GM12878 (cell line): ENCODE measurements at regions not wholly inside any gene's neighbourhood (a gene's known extent, or its start where the extent isn't known, plus 50 kb on each side); places are given as distances from the start of the nearest gene placed in this dataset.

ENCODE experiments used
- BHLHE40 ChIP-seq, 2 experiments: fragments of 450-650 bp in 1 of 2; IDR thresholded peaks; 2 replicates each; pipeline ENCODE4 v1.6.1; 2011 to 2017; ENCODE audit warnings: low read depth in 2 of 2, borderline replicate concordance in 1 of 2, improper control_type of control experiment in 1 of 2, low read length in 1 of 2, mild to moderate bottlenecking in 1 of 2
- BMI1 ChIP-seq: fragments of 450-650 bp; IDR thresholded peaks from 2 replicates; pipeline ENCODE4 v1.6.1; 2016; ENCODE audit warnings: mild to moderate bottlenecking, moderate library complexity, borderline replicate concordance
- CBFB ChIP-seq: IDR thresholded peaks from 2 replicates; pipeline ENCODE4 v1.6.1; 2016; ENCODE audit warnings: antibody characterized with exemption, low read depth
- CEBPZ ChIP-seq: fragments of 150-350 bp; IDR thresholded peaks from 2 replicates; pipeline ENCODE4 v1.6.1; 2016; ENCODE audit warnings: low read depth, low read length
- CTCF ChIP-seq, 3 experiments: IDR thresholded peaks in 2 of 3; conservative IDR thresholded peaks in 1 of 3; 2 replicates each; pipeline ENCODE4 v1.5.1; 2011; ENCODE audit warnings: low read depth in 3 of 3, low read length in 3 of 3, mild to moderate bottlenecking in 3 of 3, control low read depth in 2 of 3, moderate library complexity in 2 of 3, inconsistent platforms in 1 of 3, mixed read lengths in 1 of 3; ENCODE audit not compliant: control insufficient read depth in 2 of 3, insufficient read depth in 1 of 3; ENCODE audit errors: extremely low read depth in 1 of 3
- NFYB ChIP-seq: IDR thresholded peaks from 2 replicates; pipeline ENCODE4 v1.6.1; 2011; ENCODE audit warnings: low read depth, mild to moderate bottlenecking, low read length, improper control_type of control experiment, moderate library complexity; ENCODE audit not compliant: insufficient read depth
- RB1 ChIP-seq: fragments of 450-650 bp; formaldehyde crosslinking; IDR thresholded peaks from 2 replicates; pipeline ENCODE4 v1.6.1; 2017; ENCODE audit warnings: mild to moderate bottlenecking, borderline replicate concordance
- SREBF1 ChIP-seq: IDR thresholded peaks from 2 replicates; pipeline ENCODE4 v1.6.1; 2012; ENCODE audit warnings: mild to moderate bottlenecking, low read length
- STAT1 ChIP-seq: fragments of 450-650 bp; conservative IDR thresholded peaks from 2 replicates; pipeline ENCODE4 v1.6.1; 2014; ENCODE audit warnings: antibody characterized with exemption, mild to moderate bottlenecking
- TCF12 ChIP-seq: IDR thresholded peaks from 2 replicates; pipeline ENCODE4 v1.6.1; 2011; ENCODE audit warnings: low read depth, mild to moderate bottlenecking, low read length
- WRNIP1 ChIP-seq: IDR thresholded peaks from 2 replicates; pipeline ENCODE4 v1.6.1; 2011; ENCODE audit warnings: low read depth, low read length, improper control_type of control experiment, borderline replicate concordance
- TF ChIP-seq, protein P1 (sequence below): fragments of 450-650 bp; IDR thresholded peaks from 2 replicates; pipeline ENCODE4 v1.6.1; 2017; ENCODE audit warnings: low read depth, mild to moderate bottlenecking, moderate library complexity
- TF ChIP-seq, protein P2 (sequence below): fragments of 450-650 bp; formaldehyde crosslinking; IDR thresholded peaks from 2 replicates; pipeline ENCODE4 v1.5.0; 2022; ENCODE audit warnings: mild to moderate bottlenecking, missing genetic modification characterization
- TF ChIP-seq, protein P3 (sequence below): fragments of 450-650 bp; formaldehyde crosslinking; IDR thresholded peaks from 2 replicates; pipeline ENCODE4 v1.4.0; 2020; ENCODE audit warnings: mild to moderate bottlenecking, moderate library complexity

GRCh38 chr2:8628866-8629209 is 53.0 kb upstream of the ID2 start (continued):
- no peak for TF ChIP-seq CTCF (IDR thresholded peaks at IDR 0.05 in 2 of 3, conservative IDR thresholded peaks at IDR 0.05 in 1 of 3; ENCODE audit: control insufficient read depth in 2 of 3, extremely low read depth in 1 of 3, insufficient read depth in 1 of 3, low read depth in 3 of 3, low read length in 3 of 3)
- no peak for TF ChIP-seq CEBPZ
- TF ChIP-seq STAT1: no peak
- no peak for TF ChIP-seq TCF12
- TF ChIP-seq, protein P1, sequence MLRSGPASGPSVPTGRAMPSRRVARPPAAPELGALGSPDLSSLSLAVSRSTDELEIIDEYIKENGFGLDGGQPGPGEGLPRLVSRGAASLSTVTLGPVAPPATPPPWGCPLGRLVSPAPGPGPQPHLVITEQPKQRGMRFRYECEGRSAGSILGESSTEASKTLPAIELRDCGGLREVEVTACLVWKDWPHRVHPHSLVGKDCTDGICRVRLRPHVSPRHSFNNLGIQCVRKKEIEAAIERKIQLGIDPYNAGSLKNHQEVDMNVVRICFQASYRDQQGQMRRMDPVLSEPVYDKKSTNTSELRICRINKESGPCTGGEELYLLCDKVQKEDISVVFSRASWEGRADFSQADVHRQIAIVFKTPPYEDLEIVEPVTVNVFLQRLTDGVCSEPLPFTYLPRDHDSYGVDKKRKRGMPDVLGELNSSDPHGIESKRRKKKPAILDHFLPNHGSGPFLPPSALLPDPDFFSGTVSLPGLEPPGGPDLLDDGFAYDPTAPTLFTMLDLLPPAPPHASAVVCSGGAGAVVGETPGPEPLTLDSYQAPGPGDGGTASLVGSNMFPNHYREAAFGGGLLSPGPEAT: no peak
- no peak for TF ChIP-seq SREBF1
- TF ChIP-seq BMI1: no peak
- no peak for TF ChIP-seq CBFB
- TF ChIP-seq, protein P2, sequence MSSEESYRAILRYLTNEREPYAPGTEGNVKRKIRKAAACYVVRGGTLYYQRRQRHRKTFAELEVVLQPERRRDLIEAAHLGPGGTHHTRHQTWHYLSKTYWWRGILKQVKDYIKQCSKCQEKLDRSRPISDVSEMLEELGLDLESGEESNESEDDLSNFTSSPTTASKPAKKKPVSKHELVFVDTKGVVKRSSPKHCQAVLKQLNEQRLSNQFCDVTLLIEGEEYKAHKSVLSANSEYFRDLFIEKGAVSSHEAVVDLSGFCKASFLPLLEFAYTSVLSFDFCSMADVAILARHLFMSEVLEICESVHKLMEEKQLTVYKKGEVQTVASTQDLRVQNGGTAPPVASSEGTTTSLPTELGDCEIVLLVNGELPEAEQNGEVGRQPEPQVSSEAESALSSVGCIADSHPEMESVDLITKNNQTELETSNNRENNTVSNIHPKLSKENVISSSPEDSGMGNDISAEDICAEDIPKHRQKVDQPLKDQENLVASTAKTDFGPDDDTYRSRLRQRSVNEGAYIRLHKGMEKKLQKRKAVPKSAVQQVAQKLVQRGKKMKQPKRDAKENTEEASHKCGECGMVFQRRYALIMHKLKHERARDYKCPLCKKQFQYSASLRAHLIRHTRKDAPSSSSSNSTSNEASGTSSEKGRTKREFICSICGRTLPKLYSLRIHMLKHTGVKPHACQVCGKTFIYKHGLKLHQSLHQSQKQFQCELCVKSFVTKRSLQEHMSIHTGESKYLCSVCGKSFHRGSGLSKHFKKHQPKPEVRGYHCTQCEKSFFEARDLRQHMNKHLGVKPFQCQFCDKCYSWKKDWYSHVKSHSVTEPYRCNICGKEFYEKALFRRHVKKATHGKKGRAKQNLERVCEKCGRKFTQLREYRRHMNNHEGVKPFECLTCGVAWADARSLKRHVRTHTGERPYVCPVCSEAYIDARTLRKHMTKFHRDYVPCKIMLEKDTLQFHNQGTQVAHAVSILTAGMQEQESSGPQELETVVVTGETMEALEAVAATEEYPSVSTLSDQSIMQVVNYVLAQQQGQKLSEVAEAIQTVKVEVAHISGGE (CRISPR knock-in tag): no peak
- TF ChIP-seq RB1: no peak
- TF ChIP-seq, protein P3, sequence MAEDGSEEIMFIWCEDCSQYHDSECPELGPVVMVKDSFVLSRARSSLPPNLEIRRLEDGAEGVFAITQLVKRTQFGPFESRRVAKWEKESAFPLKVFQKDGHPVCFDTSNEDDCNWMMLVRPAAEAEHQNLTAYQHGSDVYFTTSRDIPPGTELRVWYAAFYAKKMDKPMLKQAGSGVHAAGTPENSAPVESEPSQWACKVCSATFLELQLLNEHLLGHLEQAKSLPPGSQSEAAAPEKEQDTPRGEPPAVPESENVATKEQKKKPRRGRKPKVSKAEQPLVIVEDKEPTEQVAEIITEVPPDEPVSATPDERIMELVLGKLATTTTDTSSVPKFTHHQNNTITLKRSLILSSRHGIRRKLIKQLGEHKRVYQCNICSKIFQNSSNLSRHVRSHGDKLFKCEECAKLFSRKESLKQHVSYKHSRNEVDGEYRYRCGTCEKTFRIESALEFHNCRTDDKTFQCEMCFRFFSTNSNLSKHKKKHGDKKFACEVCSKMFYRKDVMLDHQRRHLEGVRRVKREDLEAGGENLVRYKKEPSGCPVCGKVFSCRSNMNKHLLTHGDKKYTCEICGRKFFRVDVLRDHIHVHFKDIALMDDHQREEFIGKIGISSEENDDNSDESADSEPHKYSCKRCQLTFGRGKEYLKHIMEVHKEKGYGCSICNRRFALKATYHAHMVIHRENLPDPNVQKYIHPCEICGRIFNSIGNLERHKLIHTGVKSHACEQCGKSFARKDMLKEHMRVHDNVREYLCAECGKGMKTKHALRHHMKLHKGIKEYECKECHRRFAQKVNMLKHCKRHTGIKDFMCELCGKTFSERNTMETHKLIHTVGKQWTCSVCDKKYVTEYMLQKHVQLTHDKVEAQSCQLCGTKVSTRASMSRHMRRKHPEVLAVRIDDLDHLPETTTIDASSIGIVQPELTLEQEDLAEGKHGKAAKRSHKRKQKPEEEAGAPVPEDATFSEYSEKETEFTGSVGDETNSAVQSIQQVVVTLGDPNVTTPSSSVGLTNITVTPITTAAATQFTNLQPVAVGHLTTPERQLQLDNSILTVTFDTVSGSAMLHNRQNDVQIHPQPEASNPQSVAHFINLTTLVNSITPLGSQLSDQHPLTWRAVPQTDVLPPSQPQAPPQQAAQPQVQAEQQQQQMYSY (CRISPR knock-in tag): no peak
- TF ChIP-seq WRNIP1: no peak
- TF ChIP-seq BHLHE40 (IDR thresholded peaks at IDR 0.05; ENCODE audit: borderline replicate concordance in 1 of 2, low read depth in 2 of 2, low read length in 1 of 2): peak in 1 of 2 experiments; percentile 12; a peak in 1 of 4 replicates
- no peak for TF ChIP-seq NFYB
